ENCODE measurements at regions not wholly inside any gene's neighbourhood (a gene's known extent, or its start where the extent isn't known, plus 50 kb on each side); places are given as distances from the start of the nearest gene placed in this dataset.

GRCh38 chr14:98146416-98146815 is 1125.6 kb downstream of the BCL11B start:
- no peak for DNase-seq

- DNase-seq = no peak
Measured at GRCh38 chr14:98154254-98154653, 1117.7 kb downstream of the BCL11B start.

DNA sequence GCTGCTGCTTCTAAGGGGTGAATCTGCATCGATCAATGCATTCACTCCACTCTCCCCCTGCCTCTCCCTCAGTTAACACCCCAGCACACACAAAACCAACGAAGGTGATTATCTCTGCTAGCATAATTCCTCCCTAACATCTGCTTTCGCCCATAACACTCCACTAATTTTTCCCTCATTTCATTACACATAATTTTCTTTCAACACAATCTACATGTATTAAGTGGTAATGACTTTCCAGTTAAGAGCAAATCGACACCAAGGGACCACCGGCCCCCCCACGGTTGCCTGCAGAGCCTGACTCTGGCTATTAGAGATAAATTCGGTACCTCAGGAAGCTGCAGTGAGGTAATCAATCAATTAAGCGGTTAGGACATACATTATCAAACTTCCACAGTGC is 1115.6 kb downstream of the BCL11B start:
- no peak for DNase-seq

DNA sequence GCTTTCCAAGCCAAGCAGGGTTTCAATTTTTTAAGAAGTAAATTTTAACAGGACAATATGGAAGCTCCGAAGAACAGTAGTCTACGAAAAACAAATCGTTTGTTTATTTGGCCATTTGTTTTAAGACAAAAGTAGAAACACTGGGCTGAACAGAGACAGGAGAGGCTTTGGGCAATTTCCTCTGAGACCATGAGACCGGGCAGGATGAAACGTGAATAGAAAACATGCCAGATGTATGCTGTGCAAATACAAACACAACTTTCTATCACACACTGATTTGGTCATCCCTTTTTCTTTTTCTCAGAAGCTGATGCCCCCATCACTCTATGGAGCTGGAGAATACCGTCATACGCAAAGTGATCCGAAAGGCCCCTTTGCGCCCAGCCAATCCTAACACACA is 1111.1 kb downstream of the BCL11B start:
- no peak for DNase-seq

- DNase-seq = no peak
Measured at GRCh38 chr14:98161356-98161755, 1110.6 kb downstream of the BCL11B start.

DNA sequence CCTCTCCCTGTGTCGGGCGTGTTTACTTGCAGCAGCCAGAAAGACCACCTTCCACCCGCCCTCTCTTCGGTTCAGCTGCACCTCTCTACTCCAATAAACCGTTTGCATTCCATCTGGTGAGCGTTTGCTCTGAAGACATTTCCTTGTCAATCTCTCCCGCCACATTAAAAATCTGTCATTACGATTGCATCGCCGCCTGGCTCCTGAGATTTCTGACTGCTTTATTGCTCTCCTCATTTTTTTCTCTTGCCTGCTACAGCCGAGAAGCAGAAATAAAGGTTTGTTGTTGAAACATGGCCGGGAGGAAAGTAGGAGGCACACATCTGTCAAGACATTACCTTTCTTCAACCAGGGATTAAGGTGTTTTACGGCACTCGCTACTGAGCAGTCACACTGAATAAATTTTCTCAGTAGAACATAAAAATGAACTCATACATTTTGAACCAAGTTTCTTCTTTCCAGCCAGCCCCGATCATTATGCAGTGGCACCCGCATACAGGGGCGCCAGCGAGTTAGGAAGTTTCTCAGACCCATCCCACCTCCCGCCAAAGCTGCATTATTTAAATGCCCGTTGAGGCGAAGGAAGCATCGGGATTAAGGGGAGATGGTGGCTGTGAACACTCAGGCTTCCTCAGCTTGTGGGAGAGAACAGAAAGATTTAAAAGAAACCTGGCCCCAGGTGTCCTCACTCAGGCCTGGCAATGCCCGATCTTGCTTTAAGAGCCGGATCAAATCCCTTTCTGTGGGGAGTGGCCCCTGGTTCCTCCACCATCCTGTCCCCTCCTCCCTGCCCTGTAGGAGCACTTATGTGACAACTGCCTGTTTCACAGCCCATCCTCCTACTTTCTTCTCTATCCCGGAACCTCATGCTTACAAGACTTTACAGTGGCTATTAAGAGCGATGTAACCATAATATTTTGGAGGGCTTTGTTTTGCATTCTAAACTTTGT is 1108.9 kb downstream of the BCL11B start:
- DNase-seq = no peak

DNA sequence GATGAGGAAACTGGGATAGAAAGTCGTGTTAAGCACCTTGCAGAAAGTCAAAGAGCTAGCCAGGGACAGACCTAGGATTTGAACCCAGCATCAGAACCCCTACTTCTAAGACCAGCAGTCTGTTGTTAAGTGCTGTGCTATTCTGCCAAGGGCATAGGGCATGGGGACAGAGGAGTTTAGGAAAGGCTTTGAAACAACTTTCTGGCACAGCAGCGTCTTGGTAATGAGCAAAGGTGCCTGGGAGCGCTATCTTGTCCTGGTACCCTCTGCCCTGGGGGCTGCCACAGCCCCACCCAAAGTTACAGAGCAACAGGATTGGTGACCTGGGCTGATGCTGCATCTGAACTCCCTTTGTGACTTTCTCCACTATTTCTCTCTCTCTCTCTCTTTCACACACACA is 1108.1 kb downstream of the BCL11B start:
- no peak for DNase-seq

DNA sequence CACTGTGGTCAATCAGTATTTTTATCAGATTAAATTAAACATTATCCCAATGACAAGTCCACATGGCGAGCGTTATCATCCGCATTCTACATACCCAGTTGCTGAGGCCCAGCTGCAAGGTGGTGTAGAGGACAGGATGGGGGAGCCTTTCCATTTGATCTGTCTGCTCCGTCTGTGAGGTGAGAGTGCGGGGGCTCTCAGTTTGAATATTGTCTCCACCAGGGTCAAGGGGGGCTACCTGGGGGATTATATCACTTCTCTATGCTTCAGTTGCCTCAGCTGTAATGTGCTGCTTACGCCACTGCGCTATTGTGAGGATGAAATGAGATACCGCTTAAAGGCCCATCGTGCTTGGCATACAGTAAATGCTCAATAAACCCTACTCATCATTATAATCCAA is 1106.0 kb downstream of the BCL11B start:
- DNase-seq = no peak

GRCh38 chr14:98167275-98167674 is 1104.7 kb downstream of the BCL11B start:
- no peak for DNase-seq

- DNase-seq = no peak
Measured at GRCh38 chr14:98167705-98168104, 1104.3 kb downstream of the BCL11B start.

DNA sequence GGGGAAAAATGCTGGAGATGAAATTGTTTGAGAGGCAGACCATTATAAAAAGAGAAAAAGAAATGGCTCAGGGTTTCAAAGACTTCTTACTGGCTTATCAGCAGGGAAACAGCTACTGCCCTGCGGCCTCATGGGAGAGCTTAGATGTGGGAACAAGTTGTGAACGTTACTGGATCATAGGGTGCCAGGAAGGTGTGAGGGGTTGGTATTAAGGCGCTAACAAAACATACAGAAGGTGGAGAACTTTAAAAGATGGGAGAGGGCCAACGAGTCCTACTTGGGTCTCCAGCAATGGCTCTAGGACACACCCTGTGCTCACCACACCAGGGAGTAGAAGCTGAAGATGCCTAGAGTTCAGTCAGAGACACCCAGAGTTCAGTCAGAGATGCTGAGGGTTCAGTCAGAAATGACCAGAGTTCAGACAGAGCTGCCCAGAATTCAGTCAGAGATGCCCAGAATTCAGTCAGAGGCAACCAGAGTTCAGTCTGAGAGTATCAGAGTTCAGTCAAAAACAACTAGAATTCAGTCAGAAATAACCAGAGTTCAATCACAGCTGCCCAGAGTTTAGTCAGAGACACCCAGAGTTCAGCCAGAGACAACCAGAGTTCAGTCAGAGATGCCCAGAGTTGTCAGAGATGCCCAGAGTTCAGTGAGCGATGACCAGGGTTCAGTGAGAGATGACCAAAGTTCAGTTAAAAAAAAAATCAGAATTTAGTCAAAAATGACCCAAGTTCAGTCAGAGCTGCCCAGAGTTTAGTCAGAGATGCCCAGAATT is 1103.6 kb downstream of the BCL11B start:
- DNase-seq = no peak

DNA sequence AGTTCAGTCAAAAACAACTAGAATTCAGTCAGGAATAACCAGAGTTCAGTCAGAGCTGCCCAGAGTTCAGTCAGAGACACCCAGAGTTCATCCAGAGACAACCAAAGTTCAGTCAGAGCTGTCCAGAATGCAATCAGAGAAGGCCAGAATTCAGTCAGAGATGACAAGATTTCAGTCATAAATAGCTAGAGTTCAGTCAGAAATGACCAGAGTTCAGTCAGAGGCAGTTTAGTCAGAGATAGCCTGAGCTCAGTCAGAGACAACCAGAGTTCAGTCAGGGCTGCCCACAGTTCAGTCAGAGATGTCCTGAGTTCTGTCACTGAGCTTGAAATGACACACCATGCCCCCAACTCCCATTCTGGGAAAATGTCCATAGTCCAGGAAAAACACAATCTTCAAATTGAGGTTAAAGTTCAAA is 1102.8 kb downstream of the BCL11B start:
- no peak for DNase-seq

GRCh38 chr14:98170575-98170974 is 1101.4 kb downstream of the BCL11B start:
- DNase-seq = no peak

DNA sequence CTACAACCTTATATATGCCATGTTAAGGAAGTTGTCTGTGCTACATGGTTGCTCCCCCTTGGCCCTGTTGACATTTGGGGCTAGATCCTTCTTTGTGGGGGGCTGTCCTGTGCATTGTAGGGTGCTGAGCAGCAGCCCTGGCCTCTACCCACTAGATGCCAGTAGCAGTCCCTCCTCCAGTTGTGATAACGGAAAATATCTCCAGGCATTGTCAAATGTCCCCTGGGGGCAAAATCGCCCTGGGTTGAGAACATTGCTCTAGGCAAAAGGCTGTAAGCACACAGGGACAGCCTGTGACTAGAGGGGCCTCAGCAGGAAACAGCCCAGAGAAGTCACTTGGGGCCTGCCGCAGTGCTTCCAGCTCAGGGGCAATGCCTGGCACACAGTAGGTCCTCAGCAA is 1100.3 kb downstream of the BCL11B start:
- no peak for DNase-seq

- no peak for DNase-seq
Measured at GRCh38 chr14:98172243-98172778, 1099.7 kb downstream of the BCL11B start.

DNA sequence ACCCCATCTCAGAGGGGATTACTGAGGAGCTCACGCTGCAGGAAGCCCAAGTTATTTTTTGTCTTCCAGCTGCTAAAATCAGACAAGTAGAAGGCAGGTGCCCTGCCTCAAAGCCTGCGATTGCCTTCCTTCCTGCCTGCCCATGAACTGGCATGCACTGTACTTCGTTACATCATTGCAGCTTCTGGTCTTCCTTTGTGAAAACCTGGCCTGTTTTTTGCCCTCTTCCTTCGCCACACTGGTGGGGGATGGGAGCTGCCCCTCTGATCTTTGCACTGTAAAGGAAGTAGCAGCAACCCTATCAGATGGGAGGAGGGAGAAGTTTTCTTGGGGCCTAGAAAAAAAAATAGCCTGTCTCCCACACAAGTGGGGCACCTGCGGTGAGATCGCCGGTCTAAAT is 1098.7 kb downstream of the BCL11B start:
- no peak for DNase-seq

DNA sequence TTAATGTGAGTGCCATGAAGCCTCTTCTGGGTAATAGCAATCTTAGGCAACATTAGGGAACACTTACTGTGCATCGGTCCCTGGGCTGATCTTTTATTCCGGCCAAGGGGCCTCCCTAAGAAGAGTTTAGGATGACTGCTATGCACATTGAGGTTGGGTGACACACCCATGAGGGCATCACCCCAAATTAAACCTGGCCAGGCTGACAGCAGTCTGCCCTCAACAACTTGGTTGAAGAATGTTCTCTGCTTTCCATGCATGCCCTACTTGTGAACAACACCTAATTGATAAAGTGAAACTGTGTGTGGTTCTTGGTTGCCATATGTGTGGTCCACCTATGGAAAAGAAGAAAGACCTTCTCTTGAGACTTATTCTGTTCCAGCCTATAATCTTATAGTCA is 1098.0 kb downstream of the BCL11B start:
- DNase-seq = no peak

DNA sequence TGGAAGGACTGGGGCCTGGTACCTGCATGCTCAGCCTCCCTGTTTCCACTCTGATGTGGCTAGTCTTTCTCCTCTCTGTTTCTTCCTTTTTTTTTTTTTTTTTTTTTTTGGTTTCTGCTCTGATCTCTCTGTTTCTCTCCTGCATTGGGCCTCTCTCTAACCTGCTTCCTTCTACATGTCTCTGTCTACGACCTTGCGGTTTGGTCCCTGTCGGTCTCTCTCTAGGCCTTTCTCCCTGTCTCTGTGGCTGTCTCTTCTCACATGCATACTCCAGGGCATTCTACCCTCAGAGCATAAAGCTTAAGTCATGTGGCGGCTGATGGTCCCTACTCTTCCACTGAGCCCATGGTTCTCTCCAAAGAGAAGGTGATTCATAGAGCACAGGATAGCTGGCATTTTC is 1096.6 kb downstream of the BCL11B start:
- no peak for DNase-seq

- no peak for DNase-seq
Measured at GRCh38 chr14:98175881-98176280, 1096.1 kb downstream of the BCL11B start.

DNA sequence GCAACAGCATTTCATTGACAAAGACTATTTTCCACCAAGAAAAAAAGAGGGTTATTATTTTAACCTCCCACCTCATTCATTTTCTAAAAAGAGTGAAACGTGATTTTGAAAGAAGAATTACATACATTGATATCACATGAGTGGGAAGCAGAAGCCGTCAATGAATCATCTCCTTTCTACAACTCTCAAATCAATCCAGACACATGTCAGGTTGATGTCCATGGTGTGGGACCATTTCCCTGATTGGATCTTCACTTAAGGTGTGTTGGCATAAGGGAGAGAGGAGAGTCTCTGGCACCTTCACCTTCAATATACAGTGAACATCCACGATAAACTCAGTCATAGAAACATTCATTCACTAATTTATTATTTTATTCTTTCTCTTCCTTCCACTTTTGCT is 1095.1 kb downstream of the BCL11B start:
- DNase-seq = no peak

GRCh38 chr14:98177551-98177950 is 1094.4 kb downstream of the BCL11B start:
- DNase-seq = no peak

GRCh38 chr14:98181241-98181640 is 1090.8 kb downstream of the BCL11B start:
- no peak for DNase-seq

GRCh38 chr14:98181768-98182167 is 1090.2 kb downstream of the BCL11B start:
- no peak for DNase-seq

Data from DMS53 (cell line).